SK-N-MC (cell line): ENCODE measurements at regions not wholly inside any gene's neighbourhood (a gene's known extent, or its start where the extent isn't known, plus 50 kb on each side); places are given as distances from the start of the nearest gene placed in this dataset.

Source experiments
- EZH2 ChIP-seq: fragments of 200-600 bp; sonication (generic); IDR thresholded peaks from one replicate; pipeline ENCODE4 v1.6.1; 2017; ENCODE audit warnings: antibody characterized with exemption
- POLR2AphosphoS5 ChIP-seq: IDR thresholded peaks from 2 replicates; pipeline ENCODE4 v1.6.1; 2012; ENCODE audit warnings: mild to moderate bottlenecking, low read depth, low read length, borderline replicate concordance

- TF ChIP-seq EZH2: no peak
- TF ChIP-seq POLR2AphosphoS5: no peak
Measured at GRCh38 chr15:37709669-37710068, 224.8 kb upstream of the TMCO5A start.
